ENCODE measurements at regions not wholly inside any gene's neighbourhood (a gene's known extent, or its start where the extent isn't known, plus 50 kb on each side); places are given as distances from the start of the nearest gene placed in this dataset.
"Not testable (repeated sequence)": the region's sequence is repeated elsewhere in the genome, so short reads cannot be mapped to it uniquely, and the experiment has no call there.

DNA sequence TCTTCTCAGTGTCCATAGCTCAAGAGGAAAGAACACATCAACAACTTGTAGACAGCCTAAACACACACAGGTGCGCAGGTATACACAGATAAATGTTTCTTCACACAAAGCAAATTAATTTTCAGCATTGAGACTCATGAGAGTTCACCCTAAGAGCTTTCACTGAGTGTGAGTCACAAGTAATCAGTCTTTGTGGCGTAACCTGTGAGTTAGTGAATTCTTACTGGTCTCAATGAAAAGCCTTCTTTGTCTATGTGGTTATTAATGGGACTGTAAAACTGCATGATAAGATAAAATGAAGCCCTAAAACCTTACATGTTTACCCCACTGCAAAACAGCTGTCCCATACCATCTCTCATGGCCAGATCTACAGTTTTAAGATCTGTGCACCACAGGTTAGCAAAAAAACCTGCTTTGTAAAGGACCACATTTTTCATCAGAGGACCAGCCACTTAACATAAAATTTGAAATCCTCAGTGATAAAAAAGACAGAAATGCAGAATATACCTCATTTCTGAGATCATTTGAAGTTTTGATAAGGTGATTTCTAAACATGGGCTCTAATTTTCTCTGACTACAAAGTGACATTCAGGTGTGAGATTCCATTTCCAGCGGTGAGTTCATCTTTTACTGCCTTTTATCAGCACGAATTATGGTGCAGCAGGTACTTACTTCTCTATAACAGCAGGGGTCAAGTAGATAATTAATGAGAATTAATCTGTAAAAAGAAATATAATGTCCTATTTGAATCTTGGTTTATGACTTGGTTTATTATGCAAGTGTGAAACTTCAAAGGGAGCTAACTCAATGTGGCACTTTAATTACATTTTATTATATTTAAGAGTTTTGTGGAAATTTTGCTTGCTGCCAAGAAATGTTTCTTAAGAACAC is 335.7 kb upstream of the PIK3R1 start:
- no peak for DNase-seq (ENCODE audit: low read depth)

DNA sequence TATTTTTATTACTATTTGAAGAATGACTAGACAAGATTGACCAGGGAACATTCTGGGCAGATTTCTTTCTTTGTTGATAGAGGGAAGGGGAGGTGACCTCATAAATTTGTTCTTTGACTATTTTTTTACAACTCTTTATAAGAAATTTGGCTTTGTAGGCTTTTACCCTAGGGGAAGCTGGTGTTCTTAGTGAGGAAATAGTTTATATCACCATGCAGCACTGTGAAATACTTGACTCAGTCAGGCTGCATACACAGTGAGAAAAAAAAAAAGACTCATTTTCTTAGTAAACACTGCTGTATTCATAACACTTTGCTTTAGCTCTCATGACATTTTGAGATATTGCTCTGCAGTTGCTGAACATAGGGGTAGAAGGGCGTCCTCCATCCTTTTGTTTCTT is 336.6 kb upstream of the PIK3R1 start:
- DNase-seq (ENCODE audit: low read depth), result no peak

DNA sequence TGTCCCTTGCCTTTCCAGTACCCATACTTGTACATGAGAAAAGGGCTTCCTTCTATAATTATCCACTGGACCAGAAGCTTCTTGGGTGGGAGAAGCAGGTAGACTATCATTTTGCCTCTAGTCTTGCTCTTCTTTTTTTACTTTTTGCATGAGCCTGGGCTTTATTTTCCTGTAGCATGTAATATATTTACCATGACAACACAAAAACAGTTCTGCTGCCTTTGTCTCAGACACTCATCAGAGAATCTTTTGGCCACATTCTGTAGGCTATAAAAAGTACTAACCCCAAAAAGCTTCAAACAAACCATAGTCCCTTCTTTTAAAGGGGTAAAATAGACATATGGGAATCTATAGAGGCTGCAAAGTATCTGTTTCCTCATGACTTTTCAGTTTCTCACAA is 339.2 kb upstream of the PIK3R1 start:
- DNase-seq (ENCODE audit: low read depth), result no peak

DNA sequence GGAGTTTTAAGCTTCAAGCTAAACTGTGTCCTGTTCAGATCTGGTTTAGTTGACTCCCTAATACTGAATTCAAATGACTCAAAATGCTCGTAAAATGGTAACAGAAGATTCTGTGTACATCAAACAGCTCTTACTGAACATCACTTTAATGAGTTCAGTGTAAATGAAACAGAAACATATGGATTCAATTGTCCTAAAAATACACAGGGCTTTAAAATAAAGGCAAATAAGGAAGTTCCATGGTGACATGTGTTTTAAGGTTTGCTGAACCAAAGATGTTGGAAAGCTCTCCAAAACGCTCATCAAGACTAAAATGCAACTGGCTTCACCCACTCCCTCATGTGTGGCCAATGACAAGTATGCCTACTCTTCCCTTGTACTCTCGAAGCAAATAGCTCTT is 340.0 kb upstream of the PIK3R1 start:
- DNase-seq (ENCODE audit: low read depth), result no peak

DNA sequence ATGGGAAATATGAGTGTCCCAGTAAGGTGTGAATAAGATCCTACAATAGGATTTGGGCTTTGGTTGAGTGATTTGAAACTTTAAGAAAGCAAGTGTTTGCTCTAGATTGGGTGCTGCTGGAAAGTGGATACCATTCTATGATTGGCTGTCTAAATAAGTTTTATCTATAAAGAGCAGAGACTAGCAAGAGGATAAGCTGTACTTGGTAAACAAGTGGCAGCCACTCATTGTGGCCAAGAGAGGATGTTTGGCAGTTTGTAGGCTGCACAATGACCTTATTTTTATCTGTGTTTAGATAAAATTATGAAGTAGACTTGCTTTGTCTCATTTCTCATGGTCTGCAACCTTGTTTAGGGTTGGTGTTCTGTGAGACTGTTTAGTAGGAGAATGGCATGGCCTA is 341.6 kb upstream of the PIK3R1 start:
- DNase-seq (ENCODE audit: low read depth), result no peak

DNA sequence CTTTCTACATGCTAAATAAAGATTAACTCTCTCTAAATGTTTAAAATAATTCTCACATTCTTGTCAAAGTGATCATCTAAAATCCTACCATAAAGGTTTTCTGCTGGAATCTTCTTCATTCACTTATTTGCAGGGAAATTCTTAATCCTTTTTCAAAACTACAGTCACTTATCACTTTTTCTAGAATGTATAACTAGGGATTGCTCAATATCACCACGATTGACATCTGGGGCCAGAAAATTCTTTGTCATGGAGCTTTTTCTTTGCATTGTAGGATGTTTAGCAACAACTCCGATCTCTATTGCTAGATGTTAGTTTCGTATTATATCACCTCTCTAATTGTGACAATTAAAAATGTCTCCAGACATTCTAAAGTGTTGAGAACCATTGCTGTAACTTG is 344.9 kb upstream of the PIK3R1 start:
- no peak for DNase-seq (ENCODE audit: low read depth)

DNA sequence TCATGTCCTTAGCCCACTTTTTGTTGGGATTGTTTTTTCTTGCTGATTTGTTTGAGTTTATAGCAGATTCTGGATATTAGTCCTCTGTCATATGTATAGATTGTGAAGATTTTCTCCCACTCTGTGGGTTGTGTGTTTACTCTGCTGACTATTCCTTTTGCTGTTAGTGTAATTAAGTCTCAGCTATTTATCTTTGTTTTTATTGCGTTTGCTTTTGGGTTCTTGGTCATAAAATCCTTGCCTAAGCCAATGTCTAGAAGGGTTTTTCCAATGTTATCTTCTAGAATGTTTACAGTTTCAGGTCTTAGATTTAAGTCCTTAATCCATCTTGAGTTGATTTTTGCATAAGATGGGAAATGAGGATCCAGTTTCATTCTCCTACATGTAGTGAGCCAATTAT is 351.2 kb upstream of the PIK3R1 start:
- not testable (repeated sequence) for DNase-seq (ENCODE audit: low read depth)

DNA sequence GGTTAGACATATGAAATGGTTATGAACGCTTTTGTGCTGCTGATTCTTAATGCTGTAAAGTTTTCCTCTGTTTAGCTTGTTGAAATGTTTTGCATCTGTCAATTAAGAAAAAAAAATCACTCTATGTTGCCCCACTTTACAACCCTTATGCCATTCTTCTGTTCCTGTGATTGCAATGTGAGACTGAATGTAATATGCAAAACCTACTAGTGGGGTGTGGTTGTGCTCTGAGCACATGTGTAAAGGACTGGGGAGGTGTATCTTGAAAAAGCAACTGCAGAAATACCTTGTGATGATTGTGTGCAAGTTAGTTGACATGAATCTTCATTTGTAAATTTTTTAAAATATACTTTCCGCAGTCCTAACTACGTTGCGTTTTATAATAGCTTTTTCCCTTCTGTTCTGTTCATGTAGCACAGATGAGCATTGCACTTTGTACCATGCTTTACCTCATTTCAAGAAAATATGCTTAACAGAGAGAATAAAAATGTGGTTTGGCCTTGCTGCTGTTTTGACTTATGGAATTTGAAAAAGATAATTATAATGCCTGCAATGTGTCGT is 357.0 kb upstream of the PIK3R1 start:
- DNase-seq (ENCODE audit: low read depth), result no peak

DNA sequence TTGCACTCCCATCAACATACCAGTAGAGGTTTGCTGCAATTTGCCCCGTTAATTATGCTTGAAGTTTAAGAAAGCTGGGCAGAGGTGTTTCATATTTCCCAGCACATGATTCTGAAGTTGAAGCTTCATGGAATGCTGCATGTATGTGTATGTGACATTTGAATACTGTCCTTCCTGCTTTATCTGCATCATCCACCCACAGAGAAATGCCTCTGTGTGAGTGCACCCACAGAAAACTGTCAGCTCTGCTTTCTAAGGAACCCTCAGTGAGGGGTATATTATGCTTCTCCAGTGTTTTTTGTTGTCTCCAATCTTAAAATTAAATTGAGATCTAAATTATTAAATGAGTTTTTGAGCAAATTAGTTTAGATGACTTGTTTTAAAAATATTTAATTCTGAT is 358.1 kb upstream of the PIK3R1 start:
- DNase-seq (ENCODE audit: low read depth), result no peak

DNA sequence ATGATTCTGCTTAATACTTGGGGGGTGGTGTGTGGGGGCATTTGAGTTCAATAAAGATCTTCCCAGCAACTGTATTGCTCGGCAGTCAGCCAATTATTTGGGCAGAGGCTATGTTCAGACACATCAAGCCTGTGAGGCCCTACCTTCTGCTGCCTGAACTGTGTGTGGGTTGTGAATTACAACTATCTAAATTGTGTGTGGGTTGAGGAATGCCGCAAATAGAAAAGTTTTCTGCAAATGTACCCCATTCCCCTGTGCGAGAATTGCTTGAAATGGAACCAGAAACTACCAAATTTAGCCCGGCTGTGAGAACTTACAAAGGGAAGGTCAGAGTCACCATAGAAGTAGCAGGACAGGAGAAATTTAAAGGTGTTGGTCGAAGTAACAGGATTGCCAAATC is 360.0 kb upstream of the PIK3R1 start:
- no peak for DNase-seq (ENCODE audit: low read depth)

DNA sequence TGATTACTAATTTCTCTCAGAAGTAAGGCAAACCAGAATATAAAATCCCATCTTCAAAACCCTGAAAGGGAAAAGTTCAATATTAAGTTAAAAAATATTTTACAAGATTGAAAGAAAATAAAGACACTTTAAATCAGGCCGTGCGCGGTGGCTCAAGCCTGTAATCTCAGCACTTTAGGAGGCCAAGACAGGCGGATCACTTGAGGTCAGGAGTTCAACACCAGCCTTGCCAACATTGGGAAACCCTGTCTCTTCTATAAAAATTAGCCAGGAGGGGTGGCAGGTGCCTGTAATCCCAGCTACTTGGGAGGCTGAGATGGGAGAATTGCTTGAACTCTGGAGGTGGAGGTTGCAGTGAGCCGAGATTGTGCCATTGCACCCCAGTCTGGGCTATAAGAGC is 364.6 kb upstream of the PIK3R1 start:
- DNase-seq (ENCODE audit: low read depth), result not testable (repeated sequence)

DNA sequence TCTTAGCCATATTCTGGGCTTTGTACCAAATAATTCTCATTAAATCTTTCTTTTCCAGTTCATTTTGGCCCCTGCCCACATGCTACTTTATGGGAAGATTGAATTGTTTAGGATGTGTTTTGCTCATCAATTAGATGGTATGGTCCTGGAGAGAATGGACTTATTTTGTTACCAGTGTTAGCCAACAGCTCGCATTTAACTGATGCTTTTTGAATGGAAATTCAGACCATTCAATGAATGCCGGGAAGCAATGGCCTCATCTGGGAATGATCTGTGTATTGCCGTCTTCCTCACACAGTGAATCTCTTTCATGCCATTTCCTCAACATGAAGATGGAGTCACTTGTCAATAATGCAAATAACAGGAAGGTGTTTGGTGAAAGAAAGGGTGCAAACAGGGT is 370.6 kb upstream of the PIK3R1 start:
- DNase-seq (ENCODE audit: low read depth), result no peak

DNA sequence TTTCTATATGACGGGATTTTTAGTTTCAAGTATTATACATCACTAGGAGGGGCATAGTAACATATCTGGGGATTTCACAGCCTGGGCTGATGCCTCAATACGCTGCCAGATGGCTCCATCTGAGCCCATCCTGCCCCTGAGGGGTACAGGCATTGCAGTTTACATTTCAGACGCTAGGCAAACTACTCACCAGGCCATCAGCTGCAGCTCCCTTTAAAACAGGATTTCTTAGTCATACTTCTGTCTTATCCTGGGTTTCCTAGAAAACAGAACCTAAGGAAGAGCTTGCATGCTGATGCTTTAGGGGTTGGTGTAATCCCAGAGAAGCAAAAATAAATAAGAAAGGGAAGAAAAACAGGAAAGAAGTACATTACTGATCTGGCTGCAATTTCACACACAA is 372.8 kb upstream of the PIK3R1 start:
- no peak for DNase-seq (ENCODE audit: low read depth)

DNA sequence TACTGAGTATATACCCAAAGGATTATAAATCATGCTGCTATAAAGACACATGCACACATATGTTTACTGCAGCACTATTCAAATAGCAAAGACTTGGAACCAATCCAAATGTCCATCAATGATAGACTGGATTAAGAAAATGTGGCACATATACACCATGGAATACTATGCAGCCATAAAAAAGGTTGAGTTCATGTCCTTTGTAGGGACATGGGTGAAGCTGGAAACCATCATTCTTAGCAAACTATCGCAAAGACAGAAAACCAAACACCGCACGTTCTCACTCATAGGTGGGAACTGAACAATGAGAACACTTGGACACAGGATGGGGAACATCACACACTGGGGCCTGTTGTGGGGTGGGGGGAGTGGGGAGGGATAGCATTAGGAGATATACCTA is 378.3 kb upstream of the PIK3R1 start:
- DNase-seq (ENCODE audit: low read depth), result not testable (repeated sequence)

DNA sequence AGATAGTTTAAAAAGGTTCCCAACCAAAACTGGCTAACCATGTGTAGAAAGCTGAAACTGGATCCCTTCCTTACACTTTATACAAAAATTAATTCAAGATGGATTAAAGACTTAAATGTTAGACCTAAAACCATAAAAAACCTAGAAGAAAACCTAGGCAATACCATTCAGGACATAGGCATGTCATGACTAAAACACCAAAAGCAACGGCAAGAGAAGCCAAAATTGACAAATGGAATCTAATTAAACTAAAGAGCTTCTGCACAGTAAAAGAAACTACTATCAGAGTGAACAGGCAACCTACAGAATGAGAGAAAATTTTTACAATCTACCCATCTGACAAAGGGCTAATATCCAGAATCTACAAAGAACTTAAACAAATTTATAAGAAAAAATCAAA is 379.1 kb upstream of the PIK3R1 start:
- not testable (repeated sequence) for DNase-seq (ENCODE audit: low read depth)

DNA sequence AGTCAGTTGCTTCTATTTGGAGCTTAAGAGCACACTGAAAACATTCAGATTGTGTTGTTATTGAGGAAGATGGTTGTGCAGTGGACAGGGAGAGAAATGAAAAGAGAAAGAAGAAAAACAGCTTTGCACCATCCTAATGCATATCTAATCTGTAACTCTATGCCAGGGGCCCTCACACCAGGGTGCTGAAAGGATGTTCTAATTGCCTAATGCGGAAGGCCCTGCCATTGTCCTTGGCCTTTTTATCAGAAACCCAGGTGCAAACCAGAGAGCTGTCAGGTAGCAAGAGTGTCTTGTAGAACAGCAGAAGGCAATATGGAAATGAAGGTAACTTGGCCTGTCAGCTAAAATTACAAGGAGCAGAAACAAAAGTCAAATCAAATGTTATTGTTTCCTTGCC is 384.5 kb upstream of the PIK3R1 start:
- DNase-seq (ENCODE audit: low read depth), result no peak

DNA sequence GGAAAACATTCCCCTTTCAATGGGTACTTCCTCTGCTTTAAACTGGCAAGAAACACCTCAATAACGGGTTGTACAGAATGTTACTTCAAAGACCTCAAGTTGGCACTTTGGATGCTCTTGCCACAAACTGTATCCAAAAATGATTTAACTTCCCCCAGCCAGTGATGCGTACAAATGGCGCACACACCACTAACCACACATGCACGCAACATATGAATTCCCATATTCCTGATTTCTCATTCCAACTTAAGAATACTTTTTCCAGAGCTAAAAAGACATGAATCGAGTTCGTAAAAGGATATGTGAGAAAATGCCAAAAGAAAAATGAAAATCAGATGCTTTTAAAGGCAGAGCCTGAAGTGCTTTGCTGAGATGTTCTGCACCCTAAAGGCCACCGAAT is 388.0 kb upstream of the PIK3R1 start:
- no peak for DNase-seq (ENCODE audit: low read depth)

DNA sequence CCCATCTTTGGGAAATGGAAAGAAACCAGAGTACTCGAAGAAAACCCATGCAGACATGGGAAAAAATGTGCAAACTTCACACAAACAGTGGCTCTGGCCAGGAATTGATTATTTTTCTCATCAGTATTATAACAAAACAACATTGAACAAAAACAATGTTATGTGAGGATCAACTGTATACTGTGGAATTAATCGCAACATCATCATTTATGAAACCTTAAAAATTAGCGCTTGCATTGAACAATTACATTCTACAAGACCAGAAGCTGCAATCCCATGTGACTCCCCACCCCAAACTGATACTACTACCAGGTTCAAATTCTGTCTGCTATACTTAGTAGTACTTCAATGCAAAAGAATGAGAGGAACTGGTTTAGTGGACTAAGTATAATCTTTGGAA is 390.7 kb upstream of the PIK3R1 start:
- DNase-seq (ENCODE audit: low read depth), result no peak

DNA sequence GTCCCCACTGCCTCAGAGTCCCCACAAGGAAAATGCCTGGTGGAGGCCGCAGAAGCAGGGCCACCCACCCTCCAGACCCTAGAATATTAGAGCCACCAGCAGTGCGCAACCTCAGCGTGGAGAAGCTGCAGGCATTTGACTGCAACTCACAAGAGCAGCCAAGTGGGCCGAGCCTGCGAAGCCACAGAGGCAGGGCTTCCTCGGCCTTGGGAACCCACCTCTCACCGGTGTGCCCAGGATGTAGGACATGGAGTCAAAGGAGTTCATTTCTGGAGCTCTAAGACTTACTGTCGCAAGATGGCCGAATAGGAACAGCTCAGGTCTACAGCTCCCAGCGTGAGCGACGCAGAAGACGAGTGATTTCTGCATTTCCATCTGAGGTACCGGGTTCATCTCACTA is 397.9 kb upstream of the PIK3R1 start:
- DNase-seq (ENCODE audit: low read depth), result no peak

DNA sequence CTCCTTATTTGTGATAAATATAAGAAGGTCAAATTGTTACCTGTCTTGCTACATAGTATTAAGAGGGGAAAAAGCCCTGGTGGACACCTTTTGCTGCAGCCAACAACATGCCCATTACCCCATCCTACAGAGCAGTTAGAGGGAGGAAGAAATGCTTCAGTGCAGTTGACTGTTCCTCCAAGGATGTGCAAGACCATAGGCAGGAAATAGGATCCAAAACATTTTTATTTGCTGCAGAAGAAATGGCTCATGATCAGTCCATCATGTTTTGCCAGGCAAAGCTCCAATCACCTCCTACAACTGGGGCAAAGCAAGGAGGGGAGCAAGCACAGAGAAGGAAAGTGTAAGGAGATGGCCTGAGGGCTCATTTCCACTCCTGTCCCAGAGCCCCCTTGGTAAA is 399.1 kb upstream of the PIK3R1 start:
- no peak for DNase-seq (ENCODE audit: low read depth)

DNA sequence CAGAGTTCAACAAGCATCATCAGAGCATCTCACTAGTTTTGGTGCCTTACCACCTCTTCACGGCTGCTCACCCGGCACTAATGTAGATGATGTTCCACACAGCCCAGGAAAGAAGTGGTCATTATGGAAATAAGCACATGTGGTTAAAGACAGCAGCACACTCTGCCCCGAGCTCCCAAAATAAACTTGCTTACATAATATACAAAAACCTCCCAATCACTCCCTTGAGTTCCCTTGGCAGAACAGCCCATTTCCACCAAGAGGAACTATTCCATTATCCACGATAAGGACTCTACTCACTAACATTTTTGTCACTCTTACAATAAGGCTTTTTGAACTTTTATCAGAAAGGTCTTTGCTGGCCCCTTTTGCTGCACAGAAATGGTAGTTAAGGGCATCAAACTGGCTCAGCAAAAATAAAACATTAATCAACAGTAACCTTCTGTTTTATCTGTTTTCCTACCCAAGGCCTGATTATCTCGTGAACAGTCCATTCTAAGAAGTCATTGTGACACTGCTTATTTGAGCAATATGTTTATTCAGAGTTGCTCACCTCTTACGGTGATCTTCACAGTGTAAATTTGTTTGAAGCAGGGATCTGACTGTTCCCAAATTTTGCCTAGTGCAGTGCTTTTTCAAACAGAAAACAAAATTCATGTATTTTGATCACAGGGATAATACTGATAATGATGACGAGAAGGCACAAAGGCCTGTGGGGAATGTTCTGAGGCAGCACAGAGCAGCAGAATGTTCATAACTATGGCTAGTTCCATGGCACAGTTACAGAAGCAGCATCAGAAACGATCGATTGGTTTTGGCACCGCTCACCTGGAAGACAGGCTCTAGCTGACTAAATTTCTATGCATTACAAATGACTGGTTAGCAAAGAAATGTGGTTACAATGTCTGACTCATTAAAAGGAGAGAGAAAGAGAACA is 399.8 kb upstream of the PIK3R1 start:
- DNase-seq (ENCODE audit: low read depth), result no peak

DNA sequence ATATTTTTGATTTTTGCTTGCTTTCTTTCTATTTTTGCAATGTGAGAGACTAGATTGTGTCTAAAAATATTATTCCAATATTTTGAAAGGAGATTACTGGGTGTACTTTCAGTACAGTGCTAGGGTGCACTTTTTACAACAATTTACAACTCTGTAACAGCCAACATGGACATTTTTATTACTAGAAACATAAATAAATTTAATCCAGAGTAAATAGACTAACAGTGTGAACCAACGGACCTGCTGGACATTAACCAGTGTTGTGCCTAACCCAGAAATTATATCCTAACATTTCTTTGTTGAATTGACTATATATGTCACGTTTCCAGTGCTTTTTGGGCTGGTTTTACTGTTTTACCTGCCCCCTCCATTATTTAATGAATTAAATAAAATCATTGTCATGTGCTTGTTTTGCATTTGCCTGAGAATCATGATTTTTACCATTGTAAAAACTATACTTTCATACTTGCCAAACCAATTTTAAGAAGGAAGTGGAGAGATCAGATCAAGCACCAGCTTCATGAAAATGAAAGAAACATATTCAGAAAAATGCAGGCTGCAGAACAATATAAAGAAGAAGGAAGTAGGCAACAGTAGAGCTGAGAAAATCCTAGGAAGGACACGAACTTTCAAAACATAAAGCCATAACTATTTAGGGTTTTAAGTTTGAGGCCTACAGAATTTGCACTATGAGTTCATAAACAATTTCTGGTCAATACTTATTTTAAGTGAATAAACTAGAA is 400.8 kb upstream of the PIK3R1 start:
- DNase-seq (ENCODE audit: low read depth), result no peak
